ENCODE measurements at regions not wholly inside any gene's neighbourhood (a gene's known extent, or its start where the extent isn't known, plus 50 kb on each side); places are given as distances from the start of the nearest gene placed in this dataset.

GRCh38 chr7:16066805-16067459 is 354.4 kb downstream of the CRPPA start:
- Histone ChIP-seq H3K4me1 (peaks cover 0 to 45% (median 13%) of the 10 kb centered on the region in 4 donors), H3K9me3 (no peaks in the 10 kb centered on the region), H3K4me3 (peak overlapping the region in 1 of 2 donors; percentile 16), H3K36me3 (no peaks in the 10 kb centered on the region), H3K27me3 (no peaks in the 10 kb centered on the region), H3K27ac (peak overlapping the region; percentile 47 to 53)
- no peak for TF ChIP-seq CTCF (IDR thresholded peaks at IDR 0.05)
- no peak for DNase-seq
- intact Hi-C loops (cut with DNase I; ENCODE audit: low total_unique reads), result loop anchor here (5.0 kb wide), 1 partner anchor 380 kb away; the partner anchor contains the start of gene MEOX2

- Histone ChIP-seq H3K27me3 (no peaks in the 10 kb centered on the region), H3K4me3 (no peak overlapping the region), H3K9me3 (no peaks in the 10 kb centered on the region), H3K27ac (peak overlapping the region; percentile 27 to 47), H3K36me3 (no peaks in the 10 kb centered on the region), H3K4me1 (peaks cover 0 to 52% (median 16%) of the 10 kb centered on the region in 4 donors)
- intact Hi-C loops (cut with DNase I; ENCODE audit: low total_unique reads), result loop anchor here (5.0 kb wide), 1 partner anchor 379 kb away; the partner anchor contains the start of gene MEOX2
- no peak for TF ChIP-seq CTCF (IDR thresholded peaks at IDR 0.05)
- DNase-seq, result no peak
Measured at GRCh38 chr7:16065939-16066338, 355.4 kb downstream of the CRPPA start.

- TF ChIP-seq CTCF (IDR thresholded peaks at IDR 0.05), result no peak
- no peak for DNase-seq
- Histone ChIP-seq H3K9me3 (no peaks in the 10 kb centered on the region), H3K4me3 (peak overlapping the region in 1 of 2 donors; percentile 1), H3K27ac (peak overlapping the region; percentile 17 to 37), H3K36me3 (no peaks in the 10 kb centered on the region), H3K4me1 (peaks cover 0 to 52% (median 16%) of the 10 kb centered on the region in 4 donors), H3K27me3 (no peaks in the 10 kb centered on the region)
- intact Hi-C loops (cut with DNase I; ENCODE audit: low total_unique reads), result no loop called here
Measured at GRCh38 chr7:16063716-16064675, 357.3 kb downstream of the CRPPA start.

- Histone ChIP-seq H3K4me3 (no peak overlapping the region), H3K27ac (peak overlapping the region; percentile 17 to 37), H3K36me3 (no peaks in the 10 kb centered on the region), H3K4me1 (peaks cover 0 to 52% (median 16%) of the 10 kb centered on the region in 4 donors), H3K27me3 (no peaks in the 10 kb centered on the region), H3K9me3 (no peaks in the 10 kb centered on the region)
- no peak for DNase-seq
- no peak for TF ChIP-seq CTCF (IDR thresholded peaks at IDR 0.05)
- intact Hi-C loops (cut with DNase I; ENCODE audit: low total_unique reads), result no loop called here
Measured at GRCh38 chr7:16063221-16063620, 358.1 kb downstream of the CRPPA start.

- Histone ChIP-seq H3K27me3 (no peaks in the 10 kb centered on the region), H3K36me3 (no peaks in the 10 kb centered on the region), H3K9me3 (no peaks in the 10 kb centered on the region), H3K27ac (peak overlapping the region; percentile 3 to 23), H3K4me1 (peaks cover 0 to 45% (median 15%) of the 10 kb centered on the region in 4 donors), H3K4me3 (no peak overlapping the region)
- DNase-seq, result no peak
- TF ChIP-seq CTCF (IDR thresholded peaks at IDR 0.05), result no peak
- intact Hi-C loops (cut with DNase I; ENCODE audit: low total_unique reads), result no loop called here
Measured at GRCh38 chr7:16062269-16062668, 359.1 kb downstream of the CRPPA start.

Data from tibial artery (tissue), 4 donors.